Fibroblast of gingiva (primary cell): ENCODE measurements at regions not wholly inside any gene's neighbourhood (a gene's known extent, or its start where the extent isn't known, plus 50 kb on each side); places are given as distances from the start of the nearest gene placed in this dataset.
"Not testable (repeated sequence)": the region's sequence is repeated elsewhere in the genome, so short reads cannot be mapped to it uniquely, and the experiment has no call there.

Source experiments
- DNase-seq: peaks from one replicate; pipeline ENCODE4 v3.0.0-alpha.2; 2011; ENCODE audit warnings: low read depth

GRCh38 chr13:112223929-112224328 is 152.2 kb upstream of the SPACA7 start:
- DNase-seq = not testable (repeated sequence)

GRCh38 chr13:112225429-112226090 is 150.6 kb upstream of the SPACA7 start:
- DNase-seq = no peak

GRCh38 chr13:112226320-112227002 is 149.7 kb upstream of the SPACA7 start:
- DNase-seq = no peak

- no peak for DNase-seq
Measured at GRCh38 chr13:112227031-112227430, 149.1 kb upstream of the SPACA7 start.

GRCh38 chr13:112229445-112229844 is 146.7 kb upstream of the SPACA7 start:
- DNase-seq = no peak

GRCh38 chr13:112229992-112230872 is 145.9 kb upstream of the SPACA7 start:
- no peak for DNase-seq

GRCh38 chr13:112231451-112232083 is 144.6 kb upstream of the SPACA7 start:
- no peak for DNase-seq

GRCh38 chr13:112233256-112233655 is 142.9 kb upstream of the SPACA7 start:
- no peak for DNase-seq

- no peak for DNase-seq
Measured at GRCh38 chr13:112233716-112234115, 142.4 kb upstream of the SPACA7 start.

GRCh38 chr13:112234131-112234875 is 141.9 kb upstream of the SPACA7 start:
- DNase-seq = no peak

GRCh38 chr13:112236016-112236415 is 140.1 kb upstream of the SPACA7 start:
- DNase-seq = no peak

- no peak for DNase-seq
Measured at GRCh38 chr13:112236539-112237197, 139.5 kb upstream of the SPACA7 start.

GRCh38 chr13:112238436-112238995 is 137.6 kb upstream of the SPACA7 start:
- no peak for DNase-seq

GRCh38 chr13:112240076-112240475 is 136.1 kb upstream of the SPACA7 start:
- no peak for DNase-seq

GRCh38 chr13:112241288-112241687 is 134.9 kb upstream of the SPACA7 start:
- DNase-seq = no peak

- no peak for DNase-seq
Measured at GRCh38 chr13:112242777-112243176, 133.4 kb upstream of the SPACA7 start.

GRCh38 chr13:112244061-112244460 is 132.1 kb upstream of the SPACA7 start:
- no peak for DNase-seq

- DNase-seq = no peak
Measured at GRCh38 chr13:112244495-112245177, 131.5 kb upstream of the SPACA7 start.

- DNase-seq = no peak
Measured at GRCh38 chr13:112245179-112245724, 130.9 kb upstream of the SPACA7 start.

- no peak for DNase-seq
Measured at GRCh38 chr13:112245989-112246388, 130.2 kb upstream of the SPACA7 start.
